ENCODE measurements at regions not wholly inside any gene's neighbourhood (a gene's known extent, or its start where the extent isn't known, plus 50 kb on each side); places are given as distances from the start of the nearest gene placed in this dataset.

GRCh38 chr4:3365326-3365725 lies 72.5 kb downstream of the RGS12 start:
- TF ChIP-seq CTCF (IDR thresholded peaks at IDR 0.05) (no peak), POLR2A (IDR thresholded peaks at IDR 0.05) (no peak)

Measured in right lobe of liver (tissue), 4 donors.